ENCODE measurements at regions not wholly inside any gene's neighbourhood (a gene's known extent, or its start where the extent isn't known, plus 50 kb on each side); places are given as distances from the start of the nearest gene placed in this dataset.

- no peaks in the 10 kb centered on the region for H3K9me1 ChIP-seq (ENCODE audit: control insufficient read depth, insufficient read depth, low read length)
- H3K36me3 ChIP-seq (ENCODE audit: control insufficient read depth, insufficient read depth, low read length): no peaks in the 10 kb centered on the region
- DNase-seq (ENCODE audit: extremely low read depth in 1 of 4, low spot score in 3 of 4): no peak
- no peaks in the 10 kb centered on the region for H3K79me2 ChIP-seq (ENCODE audit: control insufficient read depth, insufficient read depth, low read length)
- no peak overlapping the region for H3K4me2 ChIP-seq (ENCODE audit: insufficient read depth, low read length)
- H3K9ac ChIP-seq (ENCODE audit: insufficient read depth in 1 of 2, low read depth in 2 of 2, low read length in 2 of 2): no peak overlapping the region
- ChIA-PET CTCF (ENCODE audit: low intra/inter-chr PET ratio) (no interaction called here), POLR2A (interaction anchor here (0.8 kb wide), 1 partner anchor 953 kb away, joined by 3 read pairs; no protein-coding TSS in a partner anchor)
- TF ChIP-seq MITF (IDR thresholded peaks at IDR 0.05) (no peak), U2AF2 (optimal IDR thresholded peaks at IDR 0.05; ENCODE audit: low read depth, low read length) (no peak), DLX4 (CRISPR knock-in tag; IDR thresholded peaks at IDR 0.05) (no peak), CC2D1A (IDR thresholded peaks at IDR 0.05) (no peak), FOXM1 (IDR thresholded peaks at IDR 0.05; ENCODE audit: low read depth) (no peak), FOXM1 (CRISPR knock-in tag; IDR thresholded peaks at IDR 0.05; ENCODE audit: low read depth) (no peak), BRF2 (IDR thresholded peaks at IDR 0.05; ENCODE audit: borderline replicate concordance, insufficient read depth, insufficient read length) (no peak), CCAR2 (IDR thresholded peaks at IDR 0.05; ENCODE audit: low read depth, low read length) (no peak)
- intact Hi-C loops (cut with micrococcal nuclease): no loop called here
- no peaks in the 10 kb centered on the region for H3K27me3 ChIP-seq (ENCODE audit: control insufficient read depth in 2 of 2, insufficient read depth in 2 of 2, low read length in 2 of 2)
- no TSS peak for BruUV-seq (replicated peaks)
- no peaks in the 10 kb centered on the region; the same call in 1 of the 2 replicates for H3K9me3 ChIP-seq (replicated peaks; ENCODE audit: control insufficient read depth, insufficient read depth, low read depth, low read length)
- no peaks in the 10 kb centered on the region for H3K4me1 ChIP-seq (replicated peaks in 1 of 2; ENCODE audit: control insufficient read depth in 2 of 2, insufficient read depth in 2 of 2, low read length in 2 of 2)
- WGBS (ENCODE audit: insufficient coverage, low coverage, missing lambda C conversion rate): 0% methylated on average over 3 of the region's 3 CpGs
- no peak for FAIRE-seq
- in situ Hi-C loops (cut with MboI): no loop called here
- no peak overlapping the region for H3K27ac ChIP-seq (ENCODE audit: extremely low read depth, low read depth, low read length)
- H3K4me3 ChIP-seq: no peak overlapping the region
- H4K20me1 ChIP-seq (replicated peaks; ENCODE audit: control insufficient read depth, insufficient read depth, low read length): no peaks in the 10 kb centered on the region
- ATAC-seq: no peak
- no peak overlapping the region for H2AFZ ChIP-seq (ENCODE audit: low read depth, low read length)
These were observed 64.8 kb upstream of the ZNF85 start for GRCh38 chr19:20858218-20858617.
